ENCODE measurements at regions not wholly inside any gene's neighbourhood (a gene's known extent, or its start where the extent isn't known, plus 50 kb on each side); places are given as distances from the start of the nearest gene placed in this dataset.

- TF ChIP-seq POLR2A (IDR thresholded peaks at IDR 0.05) (no peak), CTCF (IDR thresholded peaks at IDR 0.05) (no peak)
Measured at GRCh38 chr10:118924493-118924892, 105.0 kb upstream of the NANOS1 start.
